GM21526 (cell line): ENCODE measurements at regions not wholly inside any gene's neighbourhood (a gene's known extent, or its start where the extent isn't known, plus 50 kb on each side); places are given as distances from the start of the nearest gene placed in this dataset.

Experiments
- ATAC-seq: cut with Tn5 transposase; IDR thresholded peaks from one replicate; pipeline ENCODE4 v1.9.1; 2021; ENCODE audit warnings: moderate library complexity; ENCODE audit not compliant: unreplicated experiment, low FRiP score

- ATAC-seq, result no peak
Observed at GRCh38 chr5:18807256-18808149, 1173.2 kb downstream of the TAF11L14 start.

GRCh38 chr5:18811661-18812060, 1176.3 kb downstream of the CDH18 start:
- ATAC-seq, result no peak

GRCh38 chr5:18828351-18828750, 1159.6 kb downstream of the CDH18 start:
- ATAC-seq, result no peak

- no peak for ATAC-seq
Observed at GRCh38 chr5:18829539-18829938, 1158.5 kb downstream of the CDH18 start.

GRCh38 chr5:18850216-18850615, 1137.8 kb downstream of the CDH18 start:
- ATAC-seq, result no peak

- no peak for ATAC-seq
Observed at GRCh38 chr5:18872978-18873377, 1115.0 kb downstream of the CDH18 start.

- no peak for ATAC-seq
Observed at GRCh38 chr5:18876565-18876964, 1111.4 kb downstream of the CDH18 start.

GRCh38 chr5:18881615-18882014, 1106.4 kb downstream of the CDH18 start:
- ATAC-seq, result no peak

- no peak for ATAC-seq
Observed at GRCh38 chr5:18882154-18882553, 1105.8 kb downstream of the CDH18 start.

GRCh38 chr5:18888821-18889220, 1099.2 kb downstream of the CDH18 start:
- ATAC-seq, result no peak

GRCh38 chr5:18900644-18901043, 1087.4 kb downstream of the CDH18 start:
- no peak for ATAC-seq

GRCh38 chr5:18920966-18921365, 1067.0 kb downstream of the CDH18 start:
- no peak for ATAC-seq

GRCh38 chr5:18932081-18932480, 1055.9 kb downstream of the CDH18 start:
- ATAC-seq, result no peak

GRCh38 chr5:18944771-18945170, 1043.2 kb downstream of the CDH18 start:
- no peak for ATAC-seq

GRCh38 chr5:18954239-18954638, 1033.8 kb downstream of the CDH18 start:
- ATAC-seq, result no peak

- ATAC-seq, result no peak
Observed at GRCh38 chr5:18959535-18959934, 1028.5 kb downstream of the CDH18 start.

- ATAC-seq, result no peak
Observed at GRCh38 chr5:18961234-18961633, 1026.8 kb downstream of the CDH18 start.

- no peak for ATAC-seq
Observed at GRCh38 chr5:18965893-18966292, 1022.1 kb downstream of the CDH18 start.

GRCh38 chr5:18967637-18968036, 1020.4 kb downstream of the CDH18 start:
- no peak for ATAC-seq

GRCh38 chr5:18968966-18969365, 1019.0 kb downstream of the CDH18 start:
- ATAC-seq, result no peak

- ATAC-seq, result no peak
Observed at GRCh38 chr5:18970000-18970399, 1018.0 kb downstream of the CDH18 start.

- no peak for ATAC-seq
Observed at GRCh38 chr5:18972177-18972576, 1015.8 kb downstream of the CDH18 start.
